A673 (cell line): ENCODE measurements at regions not wholly inside any gene's neighbourhood (a gene's known extent, or its start where the extent isn't known, plus 50 kb on each side); places are given as distances from the start of the nearest gene placed in this dataset.

Experiments
- BruUV-seq: library from RNA; stranded (reverse); fragments of 400-500 nt; replicated peaks from 2 replicates; lab custom pipeline; 2021; lab: Mats Ljungman, UMichigan
- CTCF ChIA-PET: fragments of 300-600 bp; sonication (Branson Sonifier 250); formaldehyde crosslinking; loops from one replicate; lab custom pipeline; 2022; ENCODE audit warnings: antibody characterized with exemption; lab: Charles Lee
- POLR2A ChIA-PET: fragments of 300-600 bp; sonication (Branson Sonifier 250); formaldehyde crosslinking; loops from one replicate; lab custom pipeline; 2022; ENCODE audit warnings: antibody characterized with exemption; ENCODE audit not compliant: low non-redundant PET; lab: Charles Lee
- DNase-seq: peaks from one replicate; pipeline ENCODE4 v3.0.0-alpha.2; 2015; ENCODE audit warnings: low spot score
- H3K27ac ChIP-seq: fragments of 200-600 bp; sonication (generic); 2 replicates; pipeline ENCODE4 v1.5.1; 2016; ENCODE audit warnings: mixed run types, low read depth, mild to moderate bottlenecking, mixed read lengths, antibody characterized with exemption, low read length; ENCODE audit not compliant: poor library complexity, severe bottlenecking
- H3K27me3 ChIP-seq: fragments of 200-600 bp; sonication (generic); replicated peaks from 2 replicates; pipeline ENCODE4 v1.6.1; 2017; ENCODE audit warnings: mixed run types, low read depth, mild to moderate bottlenecking, mixed read lengths, antibody characterized with exemption, low read length; ENCODE audit not compliant: insufficient read depth, poor library complexity
- H3K36me3 ChIP-seq: fragments of 200-600 bp; sonication (generic); 2 replicates; pipeline ENCODE4 v1.6.1; 2016; ENCODE audit warnings: mixed run types, mild to moderate bottlenecking, mixed read lengths, antibody characterized with exemption, low read length; ENCODE audit not compliant: insufficient read depth, poor library complexity, severe bottlenecking
- H3K4me1 ChIP-seq: fragments of 200-600 bp; sonication (generic); 2 replicates; pipeline ENCODE4 v1.6.1; 2017; ENCODE audit warnings: mixed run types, mild to moderate bottlenecking, mixed read lengths, antibody characterized with exemption, low read length; ENCODE audit not compliant: insufficient read depth, poor library complexity, severe bottlenecking
- H3K4me3 ChIP-seq: fragments of 200-600 bp; sonication (generic); 2 replicates; pipeline ENCODE4 v1.5.1; 2016; ENCODE audit warnings: low read depth, mixed run types, mild to moderate bottlenecking, mixed read lengths, low read length; ENCODE audit not compliant: poor library complexity, severe bottlenecking
- H3K9me3 ChIP-seq: fragments of 200-600 bp; sonication (generic); 2 replicates; pipeline ENCODE4 v1.6.1; 2016; ENCODE audit warnings: mixed run types, low read depth, mild to moderate bottlenecking, mixed read lengths, antibody characterized with exemption, low read length; ENCODE audit not compliant: poor library complexity, severe bottlenecking
- CTCF ChIP-seq: fragments of 300-800, 200-600 bp; sonication (generic); conservative IDR thresholded peaks from 2 replicates; pipeline ENCODE4 v1.5.1; 2017; ENCODE audit warnings: low read depth, mild to moderate bottlenecking, antibody characterized with exemption, low read length, moderate library complexity, mixed read lengths
- EZH2 ChIP-seq: fragments of 200-600 bp; sonication (generic); IDR thresholded peaks from 2 replicates; pipeline ENCODE4 v1.6.1; 2017; ENCODE audit warnings: borderline replicate concordance, low read depth, mild to moderate bottlenecking, mixed read lengths, antibody characterized with exemption, low read length; ENCODE audit not compliant: poor library complexity, severe bottlenecking
- intact Hi-C: fragments of 100-400 bp; cut with micrococcal nuclease; formaldehyde crosslinking; loops from one replicate; pipeline ENCODE4 v1.10.0; 2022; ENCODE audit not compliant: unreplicated experiment

- no TSS peak for BruUV-seq
- no peak for DNase-seq
- H3K4me3 ChIP-seq = no peak overlapping the region
- no peaks in the 10 kb centered on the region for H3K27me3 ChIP-seq
- intact Hi-C loops = no loop called here
- no peak overlapping the region for H3K27ac ChIP-seq
- TF ChIP-seq CTCF (no peak), EZH2 (no peak)
- no peaks in the 10 kb centered on the region for H3K36me3 ChIP-seq
- ChIA-PET CTCF (no interaction called here), POLR2A (no interaction called here)
- no peaks in the 10 kb centered on the region for H3K9me3 ChIP-seq
- H3K4me1 ChIP-seq = no peaks in the 10 kb centered on the region
Observed at GRCh38 chr17:45690625-45691275, 93.4 kb upstream of the CRHR1 start.

GRCh38 chr17:45692661-45693060 lies 91.5 kb upstream of the CRHR1 start:
- intact Hi-C loops = no loop called here
- CTCF ChIA-PET = no interaction called here

GRCh38 chr17:45693792-45694191 lies 90.3 kb upstream of the CRHR1 start:
- Histone ChIP-seq H3K4me1 (no peaks in the 10 kb centered on the region), H3K9me3 (no peaks in the 10 kb centered on the region), H3K27me3 (no peaks in the 10 kb centered on the region), H3K4me3 (no peak overlapping the region), H3K36me3 (no peaks in the 10 kb centered on the region), H3K27ac (no peak overlapping the region)
- CTCF ChIA-PET = no interaction called here
- intact Hi-C loops = no loop called here
- BruUV-seq = no TSS peak
- POLR2A ChIA-PET = no interaction called here
- DNase-seq = no peak
- TF ChIP-seq EZH2 (no peak), CTCF (no peak)

More at GRCh38 chr17:45692661-45693060, 91.5 kb upstream of the CRHR1 start:
- Histone ChIP-seq H3K36me3 (no peaks in the 10 kb centered on the region), H3K4me1 (no peaks in the 10 kb centered on the region), H3K27me3 (no peaks in the 10 kb centered on the region), H3K27ac (no peak overlapping the region), H3K9me3 (no peaks in the 10 kb centered on the region), H3K4me3 (no peak overlapping the region)
- TF ChIP-seq EZH2 = no peak
- no peak for TF ChIP-seq CTCF
- no TSS peak for BruUV-seq
- POLR2A ChIA-PET = no interaction called here
- no peak for DNase-seq
